Upper lobe of left lung (tissue), 6 donors: ENCODE measurements at regions not wholly inside any gene's neighbourhood (a gene's known extent, or its start where the extent isn't known, plus 50 kb on each side); places are given as distances from the start of the nearest gene placed in this dataset.

Source experiments
- ATAC-seq, 2 donors: fragments of 200-7000 bp; cut with Tn5 transposase; one replicate each; pipeline ENCODE4 v1.9.1; 2022; ENCODE audit warnings: mild to moderate bottlenecking in 2 of 2, moderate library complexity in 2 of 2; ENCODE audit not compliant: low FRiP score in 2 of 2
- DNase-seq, 2 donors: peaks; one replicate each; pipeline ENCODE4 v3.0.0-alpha.2; 2019 to 2020
- H3K27ac ChIP-seq, 4 donors: fragments of 200-600 bp; sonication (generic); one replicate each; pipeline ENCODE4 v1.5.1; 2016 to 2019
- H3K27me3 ChIP-seq, 4 donors: fragments of 200-600 bp; sonication (generic); one replicate each; pipeline ENCODE4 v1.5.1; 2017 to 2019
- H3K36me3 ChIP-seq, 4 donors: fragments of 200-600 bp; sonication (generic); one replicate each; pipeline ENCODE4 v1.5.1; 2016 to 2019
- H3K4me1 ChIP-seq, 4 donors: fragments of 200-600 bp; sonication (generic); one replicate each; pipeline ENCODE4 v1.5.1; 2018 to 2019
- H3K4me3 ChIP-seq, 4 donors: fragments of 200-600 bp; sonication (generic); one replicate each; pipeline ENCODE4 v1.5.1; 2017 to 2019; ENCODE audit warnings: mild to moderate bottlenecking in 2 of 4, moderate library complexity in 1 of 4
- H3K9me3 ChIP-seq, 4 donors: fragments of 200-600 bp; sonication (generic); one replicate each; pipeline ENCODE4 v1.5.1; 2018 to 2019
- CTCF ChIP-seq, 6 experiments: fragments of 450-650 bp in 4 of 6; fragments of 200-600 bp in 2 of 6; sonication (generic) in 2 of 6; IDR thresholded peaks; one replicate each; pipeline ENCODE4 v1.5.1; 2016 to 2019; ENCODE audit warnings: antibody characterized with exemption in 6 of 6
- EP300 ChIP-seq, 4 donors: sonication (generic); formaldehyde crosslinking; IDR thresholded peaks; one replicate each; pipeline ENCODE4 v1.5.1; 2017; ENCODE audit warnings: antibody characterized with exemption in 4 of 4, control low read depth in 2 of 4
- POLR2A ChIP-seq, 4 donors: fragments of 450-650 bp; IDR thresholded peaks; one replicate each; pipeline ENCODE4 v1.5.1; 2016 to 2017; ENCODE audit warnings: antibody characterized with exemption in 4 of 4, mild to moderate bottlenecking in 2 of 4
- POLR2AphosphoS5 ChIP-seq, 2 donors: sonication (generic); formaldehyde crosslinking; IDR thresholded peaks; one replicate each; pipeline ENCODE4 v1.5.1; 2017; ENCODE audit warnings: antibody characterized with exemption in 2 of 2
- WGBS, 2 donors: methylation state at CpG; one replicate each; pipeline ENCODE4 v1.1.5; 2017 to 2018; 5-methylcytosine and 5-hydroxymethylcytosine counted together
- donor health status: DM: no; HTN: no; CAD: no; lungs with moderate emphysema.
- donor health status: DM: no; HTN: yes; CAD: no; lungs with severe emphysema.

- no peaks in the 10 kb centered on the region for H3K36me3 ChIP-seq
- ATAC-seq (no peak), DNase-seq (no peak)
- TF ChIP-seq EP300 (IDR thresholded peaks at IDR 0.05) = no peak
- TF ChIP-seq POLR2A (IDR thresholded peaks at IDR 0.05) = no peak
- H3K9me3 ChIP-seq = peaks cover 0 to 4% (median 1%) of the 10 kb centered on the region in 4 donors
- H3K4me1 ChIP-seq = no peaks in the 10 kb centered on the region
- no peaks in the 10 kb centered on the region for H3K27me3 ChIP-seq
- WGBS, 2 donors = 68 to 91% methylated on average over 6 of the region's 6 CpGs
- no peak overlapping the region for H3K4me3 ChIP-seq
- no peak overlapping the region for H3K27ac ChIP-seq
Measured at GRCh38 chr6:149182262-149182661, 135.2 kb upstream of the TAB2 start.

GRCh38 chr6:149184523-149184922 is 133.0 kb upstream of the TAB2 start:
- no peak overlapping the region for H3K27ac ChIP-seq
- TF ChIP-seq POLR2A (IDR thresholded peaks at IDR 0.05) (no peak), EP300 (IDR thresholded peaks at IDR 0.05) (no peak), POLR2AphosphoS5 (IDR thresholded peaks at IDR 0.05) (no peak), CTCF (IDR thresholded peaks at IDR 0.05) (no peak)
- WGBS, 2 donors = 93 to 98% methylated on average over 2 of the region's 2 CpGs

GRCh38 chr6:149185799-149186357 is 131.6 kb upstream of the TAB2 start:
- H3K27me3 ChIP-seq = no peaks in the 10 kb centered on the region
- no peak overlapping the region for H3K27ac ChIP-seq
- H3K9me3 ChIP-seq = peaks cover 0 to 4% (median 1%) of the 10 kb centered on the region in 4 donors
- DNase-seq (no peak), ATAC-seq (no peak)
- no peak overlapping the region for H3K4me3 ChIP-seq
- WGBS, 2 donors = 93 to 94% methylated on average over 7 of the region's 7 CpGs
- TF ChIP-seq EP300 (IDR thresholded peaks at IDR 0.05) = no peak
- no peak for TF ChIP-seq POLR2AphosphoS5 (IDR thresholded peaks at IDR 0.05)
- TF ChIP-seq CTCF (IDR thresholded peaks at IDR 0.05) = no peak
- no peak for TF ChIP-seq POLR2A (IDR thresholded peaks at IDR 0.05)
- H3K4me1 ChIP-seq = no peaks in the 10 kb centered on the region
- no peaks in the 10 kb centered on the region for H3K36me3 ChIP-seq

More at GRCh38 chr6:149184523-149184922, 133.0 kb upstream of the TAB2 start:
- no peak for ATAC-seq
- Histone ChIP-seq H3K4me1 (no peaks in the 10 kb centered on the region), H3K9me3 (peaks cover 0 to 4% (median 1%) of the 10 kb centered on the region in 4 donors), H3K36me3 (no peaks in the 10 kb centered on the region), H3K27me3 (no peaks in the 10 kb centered on the region), H3K4me3 (no peak overlapping the region)
- no peak for DNase-seq

- 92 to 98% methylated on average over 2 of the region's 2 CpGs for WGBS, 2 donors
- H3K4me1 ChIP-seq = no peaks in the 10 kb centered on the region
- H3K4me3 ChIP-seq = no peak overlapping the region
- DNase-seq (no peak), ATAC-seq (no peak)
- H3K36me3 ChIP-seq = no peaks in the 10 kb centered on the region
- no peaks in the 10 kb centered on the region for H3K27me3 ChIP-seq
- H3K9me3 ChIP-seq = peaks cover 0 to 4% (median 1%) of the 10 kb centered on the region in 4 donors
- TF ChIP-seq POLR2AphosphoS5 (IDR thresholded peaks at IDR 0.05) (no peak), POLR2A (IDR thresholded peaks at IDR 0.05) (no peak), CTCF (IDR thresholded peaks at IDR 0.05) (no peak), EP300 (IDR thresholded peaks at IDR 0.05) (no peak)
- H3K27ac ChIP-seq = no peak overlapping the region
Measured at GRCh38 chr6:149186873-149187272, 130.6 kb upstream of the TAB2 start.

- Histone ChIP-seq H3K36me3 (no peaks in the 10 kb centered on the region), H3K27ac (no peak overlapping the region), H3K9me3 (peaks cover 0 to 4% (median 1%) of the 10 kb centered on the region in 4 donors), H3K4me1 (no peaks in the 10 kb centered on the region), H3K27me3 (no peaks in the 10 kb centered on the region), H3K4me3 (no peak overlapping the region)
- DNase-seq (peak in 1 of 2 donors; percentile 63), ATAC-seq (no peak)
- 85 to 100% methylated on average over 1 of the region's 1 CpG for WGBS, 2 donors
- TF ChIP-seq CTCF (IDR thresholded peaks at IDR 0.05) (peak in 1 of 6 experiments; percentile 28), EP300 (IDR thresholded peaks at IDR 0.05) (no peak)
Measured at GRCh38 chr6:149190224-149190831, 127.2 kb upstream of the TAB2 start.
